ENCODE measurements at regions not wholly inside any gene's neighbourhood (a gene's known extent, or its start where the extent isn't known, plus 50 kb on each side); places are given as distances from the start of the nearest gene placed in this dataset.

DNA sequence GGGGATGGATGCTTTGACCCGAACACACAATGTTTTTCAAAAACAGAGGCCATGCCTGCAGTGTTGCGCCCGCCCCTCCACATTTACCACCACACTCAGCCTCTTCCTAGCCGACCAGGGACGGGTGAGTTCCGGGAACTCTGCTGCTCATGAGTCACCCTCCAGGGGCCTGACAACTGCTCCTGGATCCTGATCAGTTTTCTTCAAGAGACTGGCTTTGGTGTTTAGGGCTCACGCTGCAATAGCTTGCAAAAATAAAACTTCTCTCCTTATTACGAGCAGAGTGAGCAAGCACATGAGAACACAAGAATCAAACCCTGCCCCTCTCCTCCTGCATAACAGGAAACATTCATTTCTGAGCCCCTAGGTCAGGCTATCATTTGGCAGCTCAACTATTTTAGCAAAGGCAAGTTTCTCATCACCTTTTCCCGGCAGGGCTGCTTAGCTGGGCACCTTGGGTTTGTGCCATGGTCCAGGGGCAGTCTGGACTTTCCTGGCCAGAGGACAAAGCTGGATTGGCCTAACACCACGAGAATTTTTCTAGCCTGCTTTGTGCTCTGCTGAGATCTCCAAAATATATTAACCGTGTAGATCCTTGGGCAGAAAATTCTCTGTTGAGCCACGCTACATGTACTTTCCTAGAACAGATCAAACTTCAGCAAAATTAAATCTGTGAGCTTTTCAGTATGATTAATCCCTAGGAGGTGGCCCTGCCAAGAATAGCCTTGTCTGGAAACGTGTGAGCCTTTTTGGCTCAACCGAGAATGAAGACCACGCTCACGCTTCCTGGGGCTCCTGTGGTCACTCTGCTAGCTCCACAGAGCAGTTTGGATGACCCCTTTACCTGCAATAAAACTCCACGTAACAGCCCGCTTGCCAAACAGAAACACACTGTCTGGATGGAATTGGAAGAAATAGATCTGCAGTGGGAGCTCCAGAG, 52.7 kb upstream of the SPATA12 start:
- TF ChIP-seq, protein P1, sequence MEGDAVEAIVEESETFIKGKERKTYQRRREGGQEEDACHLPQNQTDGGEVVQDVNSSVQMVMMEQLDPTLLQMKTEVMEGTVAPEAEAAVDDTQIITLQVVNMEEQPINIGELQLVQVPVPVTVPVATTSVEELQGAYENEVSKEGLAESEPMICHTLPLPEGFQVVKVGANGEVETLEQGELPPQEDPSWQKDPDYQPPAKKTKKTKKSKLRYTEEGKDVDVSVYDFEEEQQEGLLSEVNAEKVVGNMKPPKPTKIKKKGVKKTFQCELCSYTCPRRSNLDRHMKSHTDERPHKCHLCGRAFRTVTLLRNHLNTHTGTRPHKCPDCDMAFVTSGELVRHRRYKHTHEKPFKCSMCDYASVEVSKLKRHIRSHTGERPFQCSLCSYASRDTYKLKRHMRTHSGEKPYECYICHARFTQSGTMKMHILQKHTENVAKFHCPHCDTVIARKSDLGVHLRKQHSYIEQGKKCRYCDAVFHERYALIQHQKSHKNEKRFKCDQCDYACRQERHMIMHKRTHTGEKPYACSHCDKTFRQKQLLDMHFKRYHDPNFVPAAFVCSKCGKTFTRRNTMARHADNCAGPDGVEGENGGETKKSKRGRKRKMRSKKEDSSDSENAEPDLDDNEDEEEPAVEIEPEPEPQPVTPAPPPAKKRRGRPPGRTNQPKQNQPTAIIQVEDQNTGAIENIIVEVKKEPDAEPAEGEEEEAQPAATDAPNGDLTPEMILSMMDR (IDR thresholded peaks at IDR 0.05; ENCODE audit: low read length), result no peak
- no peak for TF ChIP-seq EZH2 (IDR thresholded peaks at IDR 0.05; ENCODE audit: borderline replicate concordance, low read length)
